ENCODE measurements at regions not wholly inside any gene's neighbourhood (a gene's known extent, or its start where the extent isn't known, plus 50 kb on each side); places are given as distances from the start of the nearest gene placed in this dataset.

DNA sequence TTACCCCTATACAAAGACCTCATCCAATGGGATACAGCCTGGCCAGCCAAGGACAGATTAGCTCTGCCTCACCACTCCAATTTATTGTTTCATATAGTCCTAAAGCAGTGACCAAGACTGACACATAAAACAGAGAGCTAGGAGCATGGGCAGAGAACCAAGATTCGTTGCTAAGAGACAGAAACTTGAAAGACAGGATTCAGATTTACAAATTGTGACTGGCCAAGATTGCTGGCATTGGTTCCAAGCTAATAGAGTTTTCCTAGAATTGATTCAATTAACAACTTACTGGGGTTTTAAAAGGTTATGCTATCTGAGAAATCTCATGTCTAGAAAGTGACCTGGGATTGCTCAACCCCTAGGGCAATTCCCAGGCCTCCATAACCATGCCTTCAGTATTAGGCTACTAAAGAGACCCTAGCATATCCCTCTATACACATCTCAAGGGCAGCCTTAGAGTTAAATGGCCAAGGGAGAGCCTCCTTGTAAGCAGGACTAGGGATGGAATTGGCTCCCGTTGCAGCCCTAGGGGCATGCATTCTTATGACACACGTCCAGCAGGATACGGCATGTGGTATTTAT lies 75.6 kb downstream of the ICOS start:
- peak in 2 of 3 experiments; percentile 45 to 69 for DNase-seq

DNA sequence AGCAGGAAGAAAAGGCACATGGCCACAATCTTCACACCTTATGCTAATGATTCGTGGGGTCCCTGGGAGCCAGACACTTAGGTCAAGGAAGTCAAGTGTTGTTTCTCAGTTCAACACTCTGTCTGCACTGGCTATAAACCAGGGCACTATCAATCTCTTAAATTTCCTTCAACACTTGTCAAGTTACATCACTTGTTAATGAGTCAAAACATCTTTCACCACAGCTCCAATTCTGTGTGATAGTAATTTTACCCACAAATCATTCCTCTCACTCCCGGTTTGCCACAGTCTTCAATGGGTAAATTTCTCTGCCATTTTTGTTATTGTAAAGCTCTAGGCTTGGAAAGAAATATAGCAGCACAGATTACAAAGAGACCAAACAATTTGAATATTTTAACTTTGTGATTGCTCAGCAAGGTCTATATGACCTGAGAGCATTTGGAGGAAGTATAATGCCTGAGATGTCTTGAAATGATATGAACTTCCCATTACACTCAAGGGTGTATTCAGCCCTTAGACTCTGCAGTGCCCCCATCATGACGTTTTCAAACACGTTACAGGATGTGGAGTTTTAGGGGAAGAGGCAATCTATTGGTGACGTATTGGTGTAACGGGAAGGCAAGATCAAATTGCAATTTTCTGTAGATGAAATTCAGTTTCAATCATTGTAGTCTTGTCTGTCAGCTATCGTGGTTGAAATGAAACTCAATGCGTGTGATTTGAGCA lies 78.7 kb downstream of the ICOS start:
- DNase-seq: no peak

DNA sequence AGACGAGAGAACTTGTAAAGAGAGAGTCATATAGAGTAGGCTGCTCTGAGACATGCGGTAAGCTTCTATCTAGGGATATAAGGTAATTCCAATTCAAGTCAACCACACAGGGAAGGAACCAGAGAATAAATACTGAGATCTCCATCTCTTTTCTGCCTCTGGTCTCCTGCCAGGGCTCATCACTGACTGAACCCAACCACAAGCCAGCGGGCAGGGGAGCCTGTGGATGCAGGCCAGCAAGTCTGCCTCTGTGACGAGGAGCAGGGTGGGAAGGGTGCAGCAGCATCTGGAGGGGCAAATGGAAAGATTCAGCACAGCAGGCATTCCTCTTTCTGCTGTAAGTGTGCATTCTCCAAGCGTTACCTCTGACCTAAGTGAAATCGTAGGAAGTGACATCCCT lies 82.2 kb downstream of the ICOS start:
- no peak for DNase-seq

DNA sequence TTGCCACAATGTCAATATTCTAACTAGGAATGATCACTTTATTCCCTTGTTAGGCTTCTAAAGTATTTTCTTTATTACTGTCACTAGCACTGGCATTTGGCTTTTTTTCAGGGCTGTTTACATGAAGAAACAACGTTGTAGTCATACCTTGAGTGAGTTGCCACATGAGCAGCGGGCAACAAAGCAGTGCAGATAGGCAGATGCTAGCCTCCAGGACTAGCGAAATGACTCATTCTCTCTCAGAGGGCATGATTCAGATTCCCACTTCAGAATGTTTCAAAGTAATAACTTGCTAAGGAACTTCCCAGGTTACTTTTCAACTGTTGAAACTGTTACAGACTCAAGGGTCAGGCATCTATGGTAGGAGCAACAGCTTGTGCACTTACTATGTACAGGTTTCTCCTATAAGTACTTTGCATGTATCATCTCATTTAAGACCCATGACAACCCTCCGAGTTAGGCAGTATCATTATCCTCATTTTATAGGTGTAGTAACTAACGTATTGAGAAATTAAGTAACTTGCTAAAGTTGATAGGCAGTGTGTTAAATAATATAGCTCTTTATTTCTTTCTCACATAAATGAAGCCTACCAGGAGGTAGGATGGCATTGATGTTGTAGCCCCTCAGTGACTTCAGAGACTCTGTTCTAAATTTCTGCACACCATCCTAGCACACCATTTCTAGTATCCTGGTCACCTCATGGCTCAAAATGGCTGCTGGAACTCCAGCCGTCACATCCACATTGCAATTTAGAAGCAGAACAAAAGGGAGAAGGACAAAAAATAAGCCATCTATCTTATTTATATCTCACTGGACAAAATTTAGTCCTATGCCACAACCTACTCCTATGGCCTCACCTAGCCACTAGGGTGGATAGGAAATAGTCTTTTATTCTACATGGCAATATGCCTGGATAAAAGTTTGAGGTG lies 83.3 kb downstream of the ICOS start:
- no peak for DNase-seq

DNA sequence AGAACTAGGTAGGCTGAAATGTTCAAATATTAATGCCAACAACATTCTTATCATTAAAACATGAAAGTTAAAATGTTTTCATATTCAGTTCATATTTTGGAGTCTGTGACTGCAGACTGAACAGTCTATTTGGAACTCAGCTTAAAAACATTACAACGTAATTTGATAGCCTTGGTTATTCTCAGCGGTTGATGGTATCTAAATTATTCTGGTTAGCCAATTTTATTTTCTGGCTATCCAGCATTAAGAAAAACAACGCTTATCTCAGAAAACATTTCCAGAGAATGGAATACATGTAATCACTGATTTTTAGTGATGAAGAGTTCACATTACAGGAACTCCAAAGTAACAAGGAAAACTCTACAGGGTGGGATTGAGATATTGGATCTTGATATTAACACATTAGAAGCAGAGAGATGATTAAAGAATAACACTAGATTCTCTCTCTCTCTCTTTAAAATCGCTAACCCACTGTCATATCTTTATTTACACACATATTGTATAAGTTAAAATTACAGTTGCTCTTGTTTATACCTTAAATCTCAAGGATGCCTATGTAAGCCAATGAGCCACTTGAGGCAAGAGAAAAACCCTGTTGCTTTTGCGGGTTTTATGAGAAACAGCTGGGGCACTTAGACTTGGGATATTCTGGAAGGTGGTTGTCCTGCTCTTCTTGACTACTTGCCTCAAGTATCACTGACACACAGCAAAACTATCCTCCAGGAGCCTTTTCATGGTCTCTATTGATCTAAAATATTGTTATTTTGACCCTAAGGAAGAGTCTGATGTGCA lies 84.9 kb downstream of the ICOS start:
- no peak for DNase-seq

DNA sequence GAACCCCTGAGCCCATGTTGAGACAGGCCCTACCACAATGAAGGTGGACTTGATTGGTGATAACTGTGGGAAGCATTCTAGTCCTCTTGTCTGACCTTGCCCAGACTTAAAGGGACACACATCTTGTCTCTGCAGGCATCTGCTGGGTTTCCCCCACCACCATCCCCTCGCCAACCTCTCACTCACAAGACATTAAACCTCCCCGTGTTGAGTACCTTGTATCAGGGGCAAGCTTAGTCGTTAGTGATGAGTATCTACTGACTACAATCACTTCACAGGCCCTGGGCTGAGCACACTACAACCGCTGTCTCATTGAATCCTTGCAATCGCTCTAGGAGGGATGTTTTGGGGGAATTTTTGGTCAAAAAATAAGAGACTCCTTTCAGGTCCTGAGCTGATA lies 86.0 kb downstream of the ICOS start:
- no peak for DNase-seq

DNA sequence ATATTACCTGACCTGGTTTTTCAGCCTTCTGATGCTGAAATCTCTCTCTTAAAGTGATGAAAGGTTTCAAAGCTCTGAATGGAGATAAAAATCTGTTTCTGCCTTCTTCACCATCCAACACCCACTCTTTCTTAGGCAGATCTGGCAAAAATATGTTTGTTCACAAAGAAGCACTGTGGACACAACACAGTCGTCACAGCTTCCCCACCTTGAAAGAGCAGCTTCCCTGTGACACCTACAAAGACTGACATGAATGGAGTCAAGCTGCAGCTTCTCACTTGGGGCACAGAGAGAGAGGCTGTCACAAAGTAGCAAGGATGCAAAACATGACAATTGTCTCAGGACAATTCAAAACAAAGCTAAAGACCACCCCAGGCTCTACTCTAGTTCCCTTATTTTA lies 86.5 kb downstream of the ICOS start:
- DNase-seq: no peak

DNA sequence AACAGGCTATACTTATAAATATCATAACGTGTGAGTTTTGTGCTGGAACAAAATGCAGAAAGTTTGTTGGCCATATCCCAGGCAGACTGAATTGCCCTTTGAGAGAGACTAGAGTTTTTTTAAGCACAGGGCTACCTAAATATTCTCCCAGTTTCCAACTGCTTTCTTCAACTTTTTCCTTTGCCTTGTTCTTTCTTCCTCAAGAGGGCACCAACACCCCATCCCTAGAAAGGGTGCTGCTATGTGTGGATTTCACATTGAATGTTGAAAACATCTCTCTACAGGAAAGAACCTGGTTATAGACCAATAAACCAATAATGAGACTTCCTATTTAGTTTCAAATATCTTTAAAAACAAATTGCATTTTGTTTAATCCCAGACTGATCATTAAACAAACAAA lies 87.9 kb downstream of the ICOS start:
- DNase-seq: peak in 2 of 3 experiments; percentile 36 to 76

DNA sequence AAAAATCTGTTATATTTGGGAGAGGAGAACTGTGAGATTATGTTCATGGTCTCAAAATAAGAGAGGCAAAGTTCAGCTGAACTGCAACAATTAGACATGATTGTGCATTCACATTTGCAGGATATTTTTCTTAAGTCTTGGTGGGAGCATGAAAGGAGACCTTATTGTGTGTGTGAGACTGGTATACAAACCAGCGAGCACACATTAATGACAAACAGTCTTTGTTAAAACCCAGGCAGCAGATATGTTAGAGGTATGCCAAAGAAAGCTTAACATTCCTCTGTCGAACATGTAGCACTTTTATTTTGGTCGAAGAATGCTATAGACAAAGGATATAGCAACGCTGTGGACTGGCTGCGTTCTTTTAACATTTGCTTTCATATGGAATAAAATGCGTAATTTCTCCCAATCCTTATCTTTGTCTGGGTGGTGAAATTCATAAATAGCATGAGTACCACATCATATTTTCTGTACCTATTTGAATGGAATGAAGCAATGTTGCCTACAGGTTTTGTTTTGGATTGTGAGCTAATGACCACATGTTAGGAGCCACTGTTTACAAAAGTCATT lies 88.4 kb downstream of the ICOS start:
- DNase-seq: no peak

DNA sequence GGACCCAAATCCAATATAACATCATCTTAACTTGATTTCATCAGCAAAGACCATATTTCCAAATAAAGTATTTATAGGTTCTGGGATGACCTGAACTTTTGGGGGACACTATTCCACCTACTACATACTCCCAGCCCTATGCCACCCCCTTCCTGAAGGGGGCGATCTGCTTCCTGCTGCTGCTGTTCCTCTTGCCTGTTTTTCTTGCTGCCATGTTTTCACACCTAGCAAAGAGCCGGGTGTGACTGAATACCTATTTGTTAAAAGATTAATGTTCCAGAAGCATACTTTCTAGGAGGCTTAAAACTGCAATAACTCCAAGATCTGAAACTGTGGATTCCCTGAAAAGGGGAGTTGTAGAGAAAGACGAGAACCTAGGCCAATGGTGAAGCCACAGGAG lies 89.7 kb downstream of the ICOS start:
- no peak for DNase-seq

DNA sequence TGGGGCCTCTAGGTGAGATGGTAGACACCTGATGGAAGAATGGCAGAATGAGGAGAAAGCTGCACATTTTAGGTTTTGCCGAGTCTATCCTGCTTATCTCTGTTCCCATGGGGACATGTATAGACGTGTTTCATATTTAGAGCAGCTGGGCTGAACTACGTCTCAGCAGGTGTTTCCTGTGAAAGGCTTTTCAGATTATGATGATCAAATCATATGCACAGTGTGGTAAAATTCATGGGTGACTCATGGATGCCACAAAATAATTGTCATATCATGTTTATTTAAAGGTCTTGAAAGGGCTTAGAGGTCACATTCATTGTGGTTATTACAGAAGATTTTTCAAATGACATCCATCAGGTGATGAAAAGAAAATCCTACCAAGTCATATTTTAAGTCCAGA lies 90.5 kb downstream of the ICOS start:
- DNase-seq: peak in 2 of 3 experiments; percentile 6 to 61

DNA sequence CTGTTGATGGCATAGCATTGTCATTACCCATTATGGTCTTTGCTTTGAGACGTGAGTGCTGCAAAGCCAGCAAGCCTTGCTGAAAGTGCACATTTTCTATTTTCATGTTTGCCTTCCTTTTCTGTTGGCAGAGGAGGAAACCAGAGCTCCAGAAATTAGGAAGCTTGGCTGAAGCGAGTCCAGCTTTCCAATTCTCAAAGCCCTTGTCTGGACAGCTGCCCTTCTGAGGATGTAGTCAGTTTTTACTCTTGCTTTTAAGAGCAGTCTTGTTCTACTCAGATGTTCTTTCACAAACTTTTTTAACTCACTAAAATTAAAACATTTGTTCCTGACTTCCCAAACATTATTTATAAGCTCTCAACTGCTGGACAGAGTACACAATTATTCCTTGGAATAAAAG lies 93.8 kb downstream of the ICOS start:
- no peak for DNase-seq

DNA sequence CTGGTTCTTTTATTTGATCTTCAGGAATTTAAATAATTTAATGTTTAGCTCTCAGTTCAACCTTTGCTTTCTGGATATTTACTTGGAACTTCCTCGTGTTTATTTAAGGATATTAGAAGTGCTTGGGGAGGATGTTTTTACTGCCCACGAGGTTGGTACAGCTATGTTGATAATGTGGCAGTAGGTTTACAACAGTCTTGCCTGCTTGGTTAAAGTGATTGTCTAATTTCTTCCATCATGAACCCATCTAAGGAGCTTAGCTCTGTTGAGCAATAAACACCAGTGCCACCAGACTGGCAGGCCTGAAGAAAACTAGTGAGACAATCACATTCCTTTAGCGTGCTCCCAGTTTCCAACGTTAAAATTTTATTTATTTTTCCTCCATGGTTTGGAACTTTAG lies 94.5 kb downstream of the ICOS start:
- no peak for DNase-seq

DNA sequence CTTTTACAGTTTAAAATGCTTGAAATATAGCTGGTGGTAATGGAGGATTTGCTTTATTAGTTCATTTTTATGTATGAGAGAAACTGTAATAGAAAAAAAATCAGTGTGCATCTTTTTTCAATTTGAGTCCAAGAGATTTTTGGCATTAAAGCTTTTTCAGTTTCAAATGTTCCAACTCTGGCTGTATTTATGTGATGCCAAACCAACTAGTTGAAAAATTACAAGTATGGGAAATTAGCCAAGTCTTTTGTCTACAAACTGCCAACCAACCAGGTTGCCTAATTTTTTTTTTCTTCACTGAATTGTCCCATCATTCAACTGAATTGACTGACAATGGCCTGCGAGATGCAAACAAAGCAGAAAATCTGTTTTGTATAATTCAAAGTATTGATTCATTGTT lies 95.7 kb downstream of the ICOS start:
- no peak for DNase-seq

DNA sequence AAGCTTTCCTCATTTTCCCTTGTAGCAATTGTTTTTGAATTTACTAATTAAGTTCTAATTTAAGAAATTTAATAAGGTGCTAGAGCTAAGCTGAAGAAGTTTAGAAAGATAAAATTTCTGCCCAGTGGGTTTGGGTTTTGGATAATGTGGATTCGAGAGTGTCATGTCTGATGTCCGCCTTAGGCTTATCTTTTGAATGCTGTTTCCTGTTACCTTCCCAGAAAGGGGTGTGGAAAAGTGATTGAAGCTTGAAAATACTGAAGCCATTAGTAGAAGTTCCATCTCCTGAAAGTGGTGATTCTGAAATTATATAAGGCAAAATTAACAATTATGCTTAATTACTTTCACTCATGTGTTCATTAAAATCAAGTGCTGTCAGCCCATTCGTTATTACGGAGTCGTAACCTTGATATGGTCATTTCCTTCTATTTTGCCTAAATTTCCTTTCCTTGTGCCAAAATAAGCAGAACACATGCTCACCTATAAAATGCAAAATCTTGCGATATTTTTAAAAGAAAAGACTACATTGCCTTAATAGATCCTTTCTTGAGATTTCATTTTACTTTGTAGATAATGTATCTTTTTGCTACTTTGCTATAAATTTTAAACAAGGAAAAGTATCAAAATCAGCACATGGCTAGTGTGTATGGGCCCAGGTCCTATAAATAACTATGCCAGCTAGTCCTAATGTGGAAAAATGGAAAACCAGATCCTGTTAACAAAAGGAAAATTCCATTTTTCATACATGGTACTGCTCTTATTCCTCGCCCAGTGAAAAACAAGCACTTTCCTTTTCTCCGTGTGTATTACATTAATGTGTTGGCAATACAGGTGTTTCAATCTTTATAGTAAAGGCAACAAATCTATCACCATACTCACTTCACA lies 97.3 kb downstream of the ICOS start:
- DNase-seq: no peak

DNA sequence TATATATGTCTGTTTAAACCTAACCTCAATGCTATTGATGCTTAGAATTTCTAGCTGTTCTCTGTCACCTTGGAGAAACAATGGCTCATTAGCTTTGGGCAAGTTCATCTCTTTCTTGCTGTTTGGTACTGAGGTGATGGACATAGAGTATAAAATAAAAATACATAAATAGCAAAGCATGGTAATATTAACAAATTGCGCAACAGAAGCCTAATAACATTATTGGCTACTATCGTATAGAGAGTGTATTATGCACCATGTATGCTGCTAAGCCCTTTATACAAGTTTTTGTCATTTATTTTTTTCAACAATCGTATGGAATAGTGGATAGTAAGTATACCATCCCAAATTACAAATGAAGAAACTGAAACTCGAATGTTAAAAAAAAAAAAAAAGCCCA lies 100.1 kb downstream of the ICOS start:
- DNase-seq: no peak

DNA sequence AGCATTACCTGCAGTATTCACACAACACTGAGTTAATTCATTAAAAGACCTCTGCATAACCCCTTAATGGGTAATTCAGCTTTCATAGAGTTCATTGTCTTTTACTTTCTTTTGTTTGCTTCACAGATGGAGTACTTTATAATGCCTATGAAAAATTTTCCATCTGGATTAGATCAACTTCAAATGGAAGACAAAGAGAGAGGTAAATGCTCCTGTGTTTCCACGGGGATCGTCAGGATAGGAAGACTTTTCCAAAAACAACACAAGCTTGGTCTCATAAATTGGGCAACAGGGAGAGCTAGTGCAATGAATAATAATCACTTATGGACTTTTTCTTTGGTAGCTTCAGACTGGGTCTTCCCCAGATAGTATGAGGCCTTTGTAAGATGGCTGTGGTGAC lies 100.7 kb downstream of the ICOS start:
- no peak for DNase-seq

DNA sequence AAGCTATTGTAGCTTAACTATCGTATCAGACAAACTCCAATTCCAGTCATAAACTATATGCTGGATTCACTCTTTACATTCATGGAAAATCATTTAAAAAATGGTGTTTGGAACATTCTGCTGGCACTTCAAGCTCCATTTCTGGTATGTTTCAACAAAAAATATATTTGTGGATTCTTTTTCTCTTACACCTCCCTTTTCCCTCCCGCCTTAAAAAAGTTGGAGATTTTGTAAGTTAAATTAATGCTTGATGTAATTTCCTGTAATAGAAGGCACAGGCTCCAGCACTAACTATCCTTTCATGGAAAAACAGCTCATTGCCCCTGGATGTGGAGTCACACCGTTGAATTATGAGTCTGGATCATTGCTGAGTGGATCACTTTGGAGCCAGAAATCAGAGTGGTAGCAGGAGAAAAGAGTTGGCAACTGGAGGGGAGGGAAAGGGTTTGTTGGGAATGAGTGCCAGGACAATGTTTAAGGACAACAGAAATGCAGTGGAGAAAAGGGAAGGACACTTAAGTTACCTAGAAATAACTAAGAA lies 102.8 kb downstream of the ICOS start:
- DNase-seq: no peak

DNA sequence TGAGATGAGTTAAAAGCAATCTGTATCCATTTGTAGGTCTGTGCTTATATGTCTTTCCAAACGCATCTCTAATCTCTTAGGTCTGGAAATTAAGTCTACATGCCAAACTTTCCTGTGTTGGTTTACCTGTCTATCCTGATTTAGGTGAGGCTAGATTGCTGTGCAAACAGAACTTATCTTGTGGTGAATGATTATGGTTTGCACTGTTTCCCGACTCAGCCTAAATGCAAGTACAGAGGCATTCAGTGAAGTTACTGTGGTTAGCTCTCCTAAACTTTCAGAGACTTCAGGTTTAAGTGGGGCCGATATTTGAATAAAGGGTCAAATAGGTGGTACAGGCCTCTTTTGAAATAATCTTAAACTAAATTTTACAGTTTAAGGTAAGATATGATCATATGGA lies 103.5 kb downstream of the ICOS start:
- no peak for DNase-seq

DNA sequence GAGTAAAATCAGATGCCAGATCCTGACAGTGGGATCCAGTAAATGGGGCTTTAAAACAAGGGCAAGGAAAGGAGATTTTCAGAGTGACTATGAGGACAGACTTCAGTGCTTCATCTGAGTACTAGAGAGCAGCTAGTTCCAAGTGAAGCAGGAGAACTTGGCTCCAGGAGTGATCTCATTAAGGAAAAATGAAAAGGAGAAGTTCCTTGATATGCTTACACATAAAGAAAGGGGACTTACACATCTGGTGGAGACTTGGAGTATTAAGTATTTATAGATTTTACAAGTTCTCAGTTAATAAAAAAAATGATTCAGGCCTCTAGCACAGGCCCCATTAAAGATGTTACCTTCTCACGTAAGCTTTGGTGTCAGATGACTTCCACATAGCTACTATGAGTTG lies 105.8 kb downstream of the ICOS start:
- DNase-seq: no peak

DNA sequence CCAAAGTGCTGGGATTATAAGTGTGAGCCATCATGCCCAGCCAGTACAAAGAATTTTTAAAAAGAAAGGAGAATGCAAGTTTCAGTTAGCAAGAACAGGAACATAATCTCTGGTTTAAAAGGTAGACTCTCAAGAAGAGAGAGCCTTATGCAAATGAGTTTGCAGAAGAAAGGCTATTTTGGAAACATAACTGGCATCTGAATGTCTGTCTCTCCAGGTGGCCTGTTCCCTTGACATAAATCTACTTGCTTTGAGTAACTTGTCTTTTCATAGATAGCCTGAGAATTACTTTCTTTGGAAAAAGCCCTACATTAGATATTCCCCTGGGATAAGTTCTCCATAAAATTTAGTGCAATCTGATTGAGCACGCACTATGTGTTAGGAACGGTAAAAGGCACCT lies 109.6 kb downstream of the ICOS start:
- peak in 1 of 3 experiments; percentile 10 for DNase-seq

Measured in NCI-H1417 (cell line).